ENCODE measurements at regions not wholly inside any gene's neighbourhood (a gene's known extent, or its start where the extent isn't known, plus 50 kb on each side); places are given as distances from the start of the nearest gene placed in this dataset.
A peak's percentile ranks its signal among the peaks of the same experiment; 100 is the strongest.
"Not testable (repeated sequence)": the region's sequence is repeated elsewhere in the genome, so short reads cannot be mapped to it uniquely, and the experiment has no call there.

- H3K4me3 ChIP-seq (ENCODE audit: low read depth, low read length), result no peak overlapping the region
- DNase-seq (ENCODE audit: low read depth), result no peak
- no peak for TF ChIP-seq CTCF (conservative IDR thresholded peaks at IDR 0.05; ENCODE audit: low read depth, low read length)
These were observed 67.5 kb downstream of the EIF1AY start for GRCh38 chrY:20643055-20643454.

GRCh38 chrY:20648265-20648664, 72.7 kb downstream of the EIF1AY start:
- TF ChIP-seq CTCF (conservative IDR thresholded peaks at IDR 0.05; ENCODE audit: low read depth, low read length), result peak; percentile 52
- H3K4me3 ChIP-seq (ENCODE audit: low read depth, low read length), result no peak overlapping the region
- DNase-seq (ENCODE audit: low read depth), result no peak

- DNase-seq (ENCODE audit: low read depth); H3K4me3 ChIP-seq (ENCODE audit: low read depth, low read length): not testable (repeated sequence)
- TF ChIP-seq CTCF (conservative IDR thresholded peaks at IDR 0.05; ENCODE audit: low read depth, low read length), result peak; percentile 33
These were observed 73.3 kb downstream of the EIF1AY start for GRCh38 chrY:20648891-20649290.

- no peak for TF ChIP-seq CTCF (conservative IDR thresholded peaks at IDR 0.05; ENCODE audit: low read depth, low read length)
- no peak overlapping the region for H3K4me3 ChIP-seq (ENCODE audit: low read depth, low read length)
- DNase-seq (ENCODE audit: low read depth), result no peak
These were observed 75.9 kb downstream of the EIF1AY start for GRCh38 chrY:20651481-20651880.

- no peak overlapping the region for H3K4me3 ChIP-seq (ENCODE audit: low read depth, low read length)
- DNase-seq (ENCODE audit: low read depth), result no peak
- TF ChIP-seq CTCF (conservative IDR thresholded peaks at IDR 0.05; ENCODE audit: low read depth, low read length), result no peak
These were observed 83.9 kb downstream of the EIF1AY start for GRCh38 chrY:20659450-20659849.

- TF ChIP-seq CTCF (conservative IDR thresholded peaks at IDR 0.05; ENCODE audit: low read depth, low read length), result no peak
- H3K4me3 ChIP-seq (ENCODE audit: low read depth, low read length), result no peak overlapping the region
- no peak for DNase-seq (ENCODE audit: low read depth)
These were observed 86.6 kb downstream of the EIF1AY start for GRCh38 chrY:20662204-20662603.

- DNase-seq (ENCODE audit: low read depth), result no peak
- no peak for TF ChIP-seq CTCF (conservative IDR thresholded peaks at IDR 0.05; ENCODE audit: low read depth, low read length)
These were observed 88.6 kb downstream of the EIF1AY start for GRCh38 chrY:20664196-20664595.

GRCh38 chrY:20665357-20665756, 89.8 kb downstream of the EIF1AY start:
- not testable (repeated sequence) for H3K4me3 ChIP-seq (ENCODE audit: low read depth, low read length); DNase-seq (ENCODE audit: low read depth)

More at GRCh38 chrY:20664196-20664595, 88.6 kb downstream of the EIF1AY start:
- H3K4me3 ChIP-seq (ENCODE audit: low read depth, low read length), result no peak overlapping the region

Data from epithelial cell of proximal tubule (primary cell).